ENCODE measurements at regions not wholly inside any gene's neighbourhood (a gene's known extent, or its start where the extent isn't known, plus 50 kb on each side); places are given as distances from the start of the nearest gene placed in this dataset.

DNA sequence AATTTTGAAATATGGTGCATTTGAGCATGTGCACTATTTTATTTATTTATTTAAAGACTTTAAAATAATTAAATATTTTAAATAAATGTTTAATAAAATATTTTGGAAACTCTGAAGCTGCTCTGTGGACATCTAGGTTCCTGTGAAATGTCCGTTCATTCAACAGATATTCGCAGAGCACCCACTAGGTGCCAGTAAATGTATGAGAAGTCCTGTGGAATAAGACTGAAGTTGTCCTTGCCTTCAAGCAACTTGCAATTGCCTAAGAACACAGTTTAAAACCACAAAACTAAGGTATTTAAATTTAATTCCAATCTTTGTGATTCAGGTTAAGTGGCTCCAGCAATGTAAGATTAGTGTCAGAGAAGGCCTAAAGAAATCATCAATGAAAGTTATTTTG, 306.7 kb downstream of the GBA3 start:
- H3K9ac ChIP-seq (ENCODE audit: insufficient read depth in 1 of 2, low read depth in 2 of 2, low read length in 2 of 2), result no peak overlapping the region
- ATAC-seq, result peak; percentile 35; the same call in 1 of the 3 replicates
- H3K4me3 ChIP-seq, result no peak overlapping the region
- H3K9me3 ChIP-seq (replicated peaks; ENCODE audit: control insufficient read depth, insufficient read depth, low read depth, low read length), result no peaks in the 10 kb centered on the region; the same call in 1 of the 2 replicates
- FAIRE-seq, result no peak
- CTCF ChIA-PET (ENCODE audit: low intra/inter-chr PET ratio), result no interaction called here
- in situ Hi-C loops (cut with MboI), result no loop called here
- TF ChIP-seq ZNF316 (IDR thresholded peaks at IDR 0.05) (0 out of 2 replicates have a peak, but pooled peaks have one; percentile 12), SP1 (CRISPR knock-in tag; IDR thresholded peaks at IDR 0.05) (no peak)
- WGBS (ENCODE audit: insufficient coverage, low coverage, missing lambda C conversion rate), result 28% methylated on average over 2 of the region's 2 CpGs
- POLR2A ChIA-PET, result no interaction called here
- H3K27ac ChIP-seq (ENCODE audit: extremely low read depth, low read depth, low read length), result no peak overlapping the region
- H4K20me1 ChIP-seq (replicated peaks; ENCODE audit: control insufficient read depth, insufficient read depth, low read length), result no peaks in the 10 kb centered on the region
- no peaks in the 10 kb centered on the region; a peak in 1 of 5 replicates for H3K4me1 ChIP-seq (replicated peaks in 1 of 2; ENCODE audit: control insufficient read depth in 2 of 2, insufficient read depth in 2 of 2, low read length in 2 of 2)
- H3K79me2 ChIP-seq (ENCODE audit: control insufficient read depth, insufficient read depth, low read length), result peaks cover 67% of the 10 kb centered on the region
- no TSS peak for BruUV-seq (replicated peaks)
- H3K4me2 ChIP-seq (ENCODE audit: insufficient read depth, low read length), result no peak overlapping the region
- intact Hi-C loops (cut with micrococcal nuclease), result no loop called here
- DNase-seq (ENCODE audit: extremely low read depth in 1 of 4, low spot score in 3 of 4), result peak in 1 of 4 experiments; percentile 31
- H3K36me3 ChIP-seq (ENCODE audit: control insufficient read depth, insufficient read depth, low read length), result peaks cover 24% of the 10 kb centered on the region
- no peak overlapping the region for H2AFZ ChIP-seq (ENCODE audit: low read depth, low read length)
- no peaks in the 10 kb centered on the region for H3K27me3 ChIP-seq (ENCODE audit: control insufficient read depth in 2 of 2, insufficient read depth in 2 of 2, low read length in 2 of 2)
- no peaks in the 10 kb centered on the region for H3K9me1 ChIP-seq (ENCODE audit: control insufficient read depth, insufficient read depth, low read length)

DNA sequence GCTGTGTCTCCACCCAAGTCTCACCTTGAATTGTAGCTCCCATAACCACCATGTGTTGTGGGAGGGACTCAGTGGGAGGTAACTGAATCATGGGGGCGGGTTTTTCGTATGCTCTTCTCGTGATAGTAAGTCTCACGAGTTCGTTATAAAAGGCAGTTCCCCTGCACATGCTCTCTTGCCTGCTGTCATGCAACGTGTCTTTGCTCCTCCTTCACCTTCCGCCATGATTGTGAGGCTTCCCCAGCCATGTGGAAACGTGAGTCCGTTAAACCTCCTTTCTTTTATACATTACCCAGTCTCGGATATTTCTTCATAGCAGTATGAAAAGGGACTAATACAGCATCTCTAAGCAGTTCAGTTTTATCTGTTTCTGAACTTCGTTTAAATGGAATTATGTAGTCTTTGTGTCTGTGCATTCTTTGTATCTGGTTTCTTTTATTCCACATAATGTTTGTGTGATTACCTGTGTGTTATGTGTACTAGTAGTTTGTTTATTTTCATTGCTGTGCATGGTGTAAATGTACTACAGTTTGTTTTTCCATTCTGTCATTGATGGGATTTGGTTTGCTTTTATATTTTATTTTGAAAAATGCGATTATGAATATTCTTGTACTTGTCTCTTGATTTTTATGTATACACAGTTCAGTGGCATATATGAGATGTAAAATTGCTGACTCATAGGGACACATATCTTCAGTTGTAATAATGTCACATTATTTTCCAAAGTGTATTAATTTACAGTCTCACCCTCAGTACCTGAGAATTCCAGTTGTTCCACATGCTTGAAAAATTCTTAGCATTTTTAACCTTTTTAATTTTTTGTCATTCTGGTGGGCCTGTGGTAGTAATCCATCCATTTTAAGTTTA, 304.9 kb downstream of the GBA3 start:
- Histone ChIP-seq H2AFZ (ENCODE audit: low read depth, low read length) (peak overlapping the region; percentile 64), H3K9me1 (ENCODE audit: control insufficient read depth, insufficient read depth, low read length) (no peaks in the 10 kb centered on the region), H3K4me2 (ENCODE audit: insufficient read depth, low read length) (peak overlapping the region; percentile 68; the same call in 1 of the 2 replicates), H3K9ac (ENCODE audit: insufficient read depth in 1 of 2, low read depth in 2 of 2, low read length in 2 of 2) (peak overlapping the region in 1 of 2 experiments; percentile 81; a peak in 2 of 4 replicates), H3K27ac (ENCODE audit: extremely low read depth, low read depth, low read length) (peak overlapping the region; percentile 73), H3K27me3 (ENCODE audit: control insufficient read depth in 2 of 2, insufficient read depth in 2 of 2, low read length in 2 of 2) (no peaks in the 10 kb centered on the region), H3K4me3 (peak overlapping the region; percentile 40), H3K36me3 (ENCODE audit: control insufficient read depth, insufficient read depth, low read length) (peaks cover 8% of the 10 kb centered on the region; the same call in 2 of the 3 replicates), H3K79me2 (ENCODE audit: control insufficient read depth, insufficient read depth, low read length) (peaks cover 49% of the 10 kb centered on the region), H4K20me1 (replicated peaks; ENCODE audit: control insufficient read depth, insufficient read depth, low read length) (no peaks in the 10 kb centered on the region), H3K4me1 (replicated peaks in 1 of 2; ENCODE audit: control insufficient read depth in 2 of 2, insufficient read depth in 2 of 2, low read length in 2 of 2) (no peaks in the 10 kb centered on the region), H3K9me3 (replicated peaks; ENCODE audit: control insufficient read depth, insufficient read depth, low read depth, low read length) (no peaks in the 10 kb centered on the region; the same call in 1 of the 2 replicates)
- ChIA-PET CTCF (ENCODE audit: low intra/inter-chr PET ratio) (no interaction called here), POLR2A (interaction anchor here (0.6 to 0.9 kb wide), 3 partner anchors 9 to 1222 kb away, joined by 3 read pairs; no protein-coding TSS in a partner anchor)
- 0% methylated on average over 12 of the region's 12 CpGs for WGBS (ENCODE audit: insufficient coverage, low coverage, missing lambda C conversion rate)
- ATAC-seq (peak; percentile 92), DNase-seq (ENCODE audit: extremely low read depth in 1 of 4, low spot score in 3 of 4) (peak; percentile 12 to 83 (median 23)), FAIRE-seq (peak; percentile 62)
- BruUV-seq (replicated peaks), result TSS peak; percentile 63
- intact Hi-C loops (cut with micrococcal nuclease), result no loop called here
- in situ Hi-C loops (cut with MboI), result no loop called here
- no peak for TF ChIP-seq ATF3 (IDR thresholded peaks at IDR 0.05)
- no peak for TF ChIP-seq ATF3 (CRISPR knock-in tag; conservative IDR thresholded peaks at IDR 0.05)
- no peak for TF ChIP-seq YBX1 (IDR thresholded peaks at IDR 0.05)
- no peak for TF ChIP-seq POLR2G (IDR thresholded peaks at IDR 0.05; ENCODE audit: low read depth, low read length)
- TF ChIP-seq KDM5B (IDR thresholded peaks at IDR 0.05; ENCODE audit: insufficient replicate concordance, low read depth, low read length), result no peak
- TF ChIP-seq, protein P1, sequence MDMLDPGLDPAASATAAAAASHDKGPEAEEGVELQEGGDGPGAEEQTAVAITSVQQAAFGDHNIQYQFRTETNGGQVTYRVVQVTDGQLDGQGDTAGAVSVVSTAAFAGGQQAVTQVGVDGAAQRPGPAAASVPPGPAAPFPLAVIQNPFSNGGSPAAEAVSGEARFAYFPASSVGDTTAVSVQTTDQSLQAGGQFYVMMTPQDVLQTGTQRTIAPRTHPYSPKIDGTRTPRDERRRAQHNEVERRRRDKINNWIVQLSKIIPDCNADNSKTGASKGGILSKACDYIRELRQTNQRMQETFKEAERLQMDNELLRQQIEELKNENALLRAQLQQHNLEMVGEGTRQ (CRISPR knock-in tag; IDR thresholded peaks at IDR 0.05), result no peak
- no peak for TF ChIP-seq ZNF274 (IDR thresholded peaks at IDR 0.05; ENCODE audit: borderline replicate concordance, low read depth, low read length)
- no peak for TF ChIP-seq ZBTB1 (CRISPR knock-in tag; IDR thresholded peaks at IDR 0.05; ENCODE audit: borderline replicate concordance, low read depth)

All from K562 (cell line).